SK-N-MC (cell line): ENCODE measurements at regions not wholly inside any gene's neighbourhood (a gene's known extent, or its start where the extent isn't known, plus 50 kb on each side); places are given as distances from the start of the nearest gene placed in this dataset.

ENCODE experiments used
- EZH2 ChIP-seq: fragments of 200-600 bp; sonication (generic); IDR thresholded peaks from one replicate; pipeline ENCODE4 v1.6.1; 2017; ENCODE audit warnings: antibody characterized with exemption
- POLR2AphosphoS5 ChIP-seq: IDR thresholded peaks from 2 replicates; pipeline ENCODE4 v1.6.1; 2012; ENCODE audit warnings: mild to moderate bottlenecking, low read depth, low read length, borderline replicate concordance

- no peak for TF ChIP-seq EZH2
- TF ChIP-seq POLR2AphosphoS5 = no peak
Observed at GRCh38 chr1:208934933-208935332, 648.6 kb upstream of the CAMK1G start.
